Liver (tissue), 3 donors: ENCODE measurements at regions not wholly inside any gene's neighbourhood (a gene's known extent, or its start where the extent isn't known, plus 50 kb on each side); places are given as distances from the start of the nearest gene placed in this dataset.

ENCODE experiments used
- EGR1 ChIP-seq, 2 donors: IDR thresholded peaks; 2 replicates each; pipeline ENCODE4 v1.6.1; 2016 to 2018; ENCODE audit warnings: antibody characterized with exemption in 2 of 2, low read depth in 2 of 2
- HNF4G ChIP-seq: IDR thresholded peaks from 2 replicates; pipeline ENCODE4 v1.6.1; 2016; ENCODE audit warnings: antibody characterized with exemption
- JUND ChIP-seq, 2 donors: IDR thresholded peaks; 2 replicates each; pipeline ENCODE4 v1.6.1; 2016; ENCODE audit warnings: antibody characterized with exemption in 2 of 2
- RAD21 ChIP-seq, 2 donors: IDR thresholded peaks; 2 replicates each; pipeline ENCODE4 v1.6.1; 2016; ENCODE audit warnings: antibody characterized with exemption in 2 of 2, mild to moderate bottlenecking in 2 of 2
- RXRA ChIP-seq, 2 donors: IDR thresholded peaks; 2 replicates each; pipeline ENCODE4 v1.6.1; 2017 to 2018; ENCODE audit warnings: antibody characterized with exemption in 2 of 2, mild to moderate bottlenecking in 1 of 2
- SP1 ChIP-seq: IDR thresholded peaks from 2 replicates; pipeline ENCODE4 v1.6.1; 2018; ENCODE audit warnings: antibody characterized with exemption, mild to moderate bottlenecking
- TAF1 ChIP-seq: conservative IDR thresholded peaks from 2 replicates; pipeline ENCODE4 v1.6.1; 2016; ENCODE audit warnings: antibody characterized with exemption, mild to moderate bottlenecking
- YY1 ChIP-seq: IDR thresholded peaks from 2 replicates; pipeline ENCODE4 v1.6.1; 2016; ENCODE audit warnings: antibody characterized with exemption, mild to moderate bottlenecking
- TF ChIP-seq, protein P1 (sequence below): fragments of 150-350 bp; IDR thresholded peaks from 2 replicates; pipeline ENCODE4 v1.5.1; 2017; ENCODE audit warnings: improper control_type of control experiment, low read depth, low read length; ENCODE audit not compliant: missing input control
- TF ChIP-seq, protein P2 (sequence below): IDR thresholded peaks from 2 replicates; pipeline ENCODE4 v1.6.1; 2016; ENCODE audit warnings: antibody characterized with exemption
- TF ChIP-seq, protein P3 (sequence below): IDR thresholded peaks from 2 replicates; pipeline ENCODE4 v1.6.1; 2016; ENCODE audit warnings: antibody characterized with exemption, mild to moderate bottlenecking
- TF ChIP-seq, protein P4 (sequence below): IDR thresholded peaks from 2 replicates; pipeline ENCODE4 v1.6.1; 2016; ENCODE audit warnings: antibody characterized with exemption
- TF ChIP-seq, protein P5 (sequence below): IDR thresholded peaks from 2 replicates; pipeline ENCODE4 v1.6.1; 2016; ENCODE audit warnings: antibody characterized with exemption
- donor health status: healthy.
- donor health status: healthy.

DNA sequence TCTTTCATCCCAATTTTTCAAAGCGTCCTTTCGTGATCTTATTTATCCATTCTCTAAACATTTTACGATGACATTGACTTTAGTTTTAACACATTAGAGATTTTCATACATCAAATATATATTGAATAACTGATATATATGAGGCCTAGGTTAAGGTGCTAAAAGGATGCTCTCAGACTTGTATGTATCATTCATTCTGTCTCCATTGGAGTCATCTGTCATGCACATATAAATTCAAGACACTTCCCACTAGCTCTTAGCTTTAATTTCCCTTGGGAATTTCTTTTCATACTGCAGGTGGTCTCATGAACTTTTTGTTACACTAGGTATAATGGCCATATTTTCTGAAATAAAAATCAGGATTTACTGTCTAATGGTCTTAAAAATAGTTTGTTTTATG, 635.8 kb upstream of the C9orf72 start:
- TF ChIP-seq, protein P1, sequence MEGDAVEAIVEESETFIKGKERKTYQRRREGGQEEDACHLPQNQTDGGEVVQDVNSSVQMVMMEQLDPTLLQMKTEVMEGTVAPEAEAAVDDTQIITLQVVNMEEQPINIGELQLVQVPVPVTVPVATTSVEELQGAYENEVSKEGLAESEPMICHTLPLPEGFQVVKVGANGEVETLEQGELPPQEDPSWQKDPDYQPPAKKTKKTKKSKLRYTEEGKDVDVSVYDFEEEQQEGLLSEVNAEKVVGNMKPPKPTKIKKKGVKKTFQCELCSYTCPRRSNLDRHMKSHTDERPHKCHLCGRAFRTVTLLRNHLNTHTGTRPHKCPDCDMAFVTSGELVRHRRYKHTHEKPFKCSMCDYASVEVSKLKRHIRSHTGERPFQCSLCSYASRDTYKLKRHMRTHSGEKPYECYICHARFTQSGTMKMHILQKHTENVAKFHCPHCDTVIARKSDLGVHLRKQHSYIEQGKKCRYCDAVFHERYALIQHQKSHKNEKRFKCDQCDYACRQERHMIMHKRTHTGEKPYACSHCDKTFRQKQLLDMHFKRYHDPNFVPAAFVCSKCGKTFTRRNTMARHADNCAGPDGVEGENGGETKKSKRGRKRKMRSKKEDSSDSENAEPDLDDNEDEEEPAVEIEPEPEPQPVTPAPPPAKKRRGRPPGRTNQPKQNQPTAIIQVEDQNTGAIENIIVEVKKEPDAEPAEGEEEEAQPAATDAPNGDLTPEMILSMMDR = no peak
- TF ChIP-seq TAF1 (no peak), JUND (IDR thresholded peaks at IDR 0.05) (no peak), RXRA (IDR thresholded peaks at IDR 0.05) (no peak), RAD21 (IDR thresholded peaks at IDR 0.05) (no peak), YY1 (no peak), SP1 (no peak), EGR1 (IDR thresholded peaks at IDR 0.05; ENCODE audit: low read depth in 2 of 2) (no peak), HNF4G (no peak)
- TF ChIP-seq, protein P2, sequence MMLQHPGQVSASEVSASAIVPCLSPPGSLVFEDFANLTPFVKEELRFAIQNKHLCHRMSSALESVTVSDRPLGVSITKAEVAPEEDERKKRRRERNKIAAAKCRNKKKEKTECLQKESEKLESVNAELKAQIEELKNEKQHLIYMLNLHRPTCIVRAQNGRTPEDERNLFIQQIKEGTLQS = no peak
- TF ChIP-seq, protein P3, sequence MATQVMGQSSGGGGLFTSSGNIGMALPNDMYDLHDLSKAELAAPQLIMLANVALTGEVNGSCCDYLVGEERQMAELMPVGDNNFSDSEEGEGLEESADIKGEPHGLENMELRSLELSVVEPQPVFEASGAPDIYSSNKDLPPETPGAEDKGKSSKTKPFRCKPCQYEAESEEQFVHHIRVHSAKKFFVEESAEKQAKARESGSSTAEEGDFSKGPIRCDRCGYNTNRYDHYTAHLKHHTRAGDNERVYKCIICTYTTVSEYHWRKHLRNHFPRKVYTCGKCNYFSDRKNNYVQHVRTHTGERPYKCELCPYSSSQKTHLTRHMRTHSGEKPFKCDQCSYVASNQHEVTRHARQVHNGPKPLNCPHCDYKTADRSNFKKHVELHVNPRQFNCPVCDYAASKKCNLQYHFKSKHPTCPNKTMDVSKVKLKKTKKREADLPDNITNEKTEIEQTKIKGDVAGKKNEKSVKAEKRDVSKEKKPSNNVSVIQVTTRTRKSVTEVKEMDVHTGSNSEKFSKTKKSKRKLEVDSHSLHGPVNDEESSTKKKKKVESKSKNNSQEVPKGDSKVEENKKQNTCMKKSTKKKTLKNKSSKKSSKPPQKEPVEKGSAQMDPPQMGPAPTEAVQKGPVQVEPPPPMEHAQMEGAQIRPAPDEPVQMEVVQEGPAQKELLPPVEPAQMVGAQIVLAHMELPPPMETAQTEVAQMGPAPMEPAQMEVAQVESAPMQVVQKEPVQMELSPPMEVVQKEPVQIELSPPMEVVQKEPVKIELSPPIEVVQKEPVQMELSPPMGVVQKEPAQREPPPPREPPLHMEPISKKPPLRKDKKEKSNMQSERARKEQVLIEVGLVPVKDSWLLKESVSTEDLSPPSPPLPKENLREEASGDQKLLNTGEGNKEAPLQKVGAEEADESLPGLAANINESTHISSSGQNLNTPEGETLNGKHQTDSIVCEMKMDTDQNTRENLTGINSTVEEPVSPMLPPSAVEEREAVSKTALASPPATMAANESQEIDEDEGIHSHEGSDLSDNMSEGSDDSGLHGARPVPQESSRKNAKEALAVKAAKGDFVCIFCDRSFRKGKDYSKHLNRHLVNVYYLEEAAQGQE = no peak
- TF ChIP-seq, protein P4, sequence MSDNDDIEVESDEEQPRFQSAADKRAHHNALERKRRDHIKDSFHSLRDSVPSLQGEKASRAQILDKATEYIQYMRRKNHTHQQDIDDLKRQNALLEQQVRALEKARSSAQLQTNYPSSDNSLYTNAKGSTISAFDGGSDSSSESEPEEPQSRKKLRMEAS = no peak
- TF ChIP-seq, protein P5, sequence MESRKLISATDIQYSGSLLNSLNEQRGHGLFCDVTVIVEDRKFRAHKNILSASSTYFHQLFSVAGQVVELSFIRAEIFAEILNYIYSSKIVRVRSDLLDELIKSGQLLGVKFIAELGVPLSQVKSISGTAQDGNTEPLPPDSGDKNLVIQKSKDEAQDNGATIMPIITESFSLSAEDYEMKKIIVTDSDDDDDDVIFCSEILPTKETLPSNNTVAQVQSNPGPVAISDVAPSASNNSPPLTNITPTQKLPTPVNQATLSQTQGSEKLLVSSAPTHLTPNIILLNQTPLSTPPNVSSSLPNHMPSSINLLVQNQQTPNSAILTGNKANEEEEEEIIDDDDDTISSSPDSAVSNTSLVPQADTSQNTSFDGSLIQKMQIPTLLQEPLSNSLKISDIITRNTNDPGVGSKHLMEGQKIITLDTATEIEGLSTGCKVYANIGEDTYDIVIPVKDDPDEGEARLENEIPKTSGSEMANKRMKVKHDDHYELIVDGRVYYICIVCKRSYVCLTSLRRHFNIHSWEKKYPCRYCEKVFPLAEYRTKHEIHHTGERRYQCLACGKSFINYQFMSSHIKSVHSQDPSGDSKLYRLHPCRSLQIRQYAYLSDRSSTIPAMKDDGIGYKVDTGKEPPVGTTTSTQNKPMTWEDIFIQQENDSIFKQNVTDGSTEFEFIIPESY = no peak
